Peyer's patch (tissue), 4 donors: ENCODE measurements at regions not wholly inside any gene's neighbourhood (a gene's known extent, or its start where the extent isn't known, plus 50 kb on each side); places are given as distances from the start of the nearest gene placed in this dataset.

Source experiments
- CTCF ChIP-seq, 6 experiments: fragments of 450-650 bp in 4 of 6; fragments of 200-600 bp in 2 of 6; sonication (generic) in 1 of 6; IDR thresholded peaks; one replicate each; pipeline ENCODE4 v1.5.1; 2017 to 2019; ENCODE audit warnings: antibody characterized with exemption in 6 of 6, mild to moderate bottlenecking in 3 of 6, moderate library complexity in 1 of 6
- POLR2A ChIP-seq, 2 donors: fragments of 450-650 bp; IDR thresholded peaks; one replicate each; pipeline ENCODE4 v1.5.1; 2017; ENCODE audit warnings: antibody characterized with exemption in 2 of 2, mild to moderate bottlenecking in 2 of 2, moderate library complexity in 2 of 2

- TF ChIP-seq CTCF (IDR thresholded peaks at IDR 0.05) (no peak), POLR2A (IDR thresholded peaks at IDR 0.05) (no peak)
Observed at GRCh38 chr6:79413562-79414002, 123.6 kb downstream of the LCA5 start.
